Fibroblast of skin of right biceps (primary cell): ENCODE measurements at regions not wholly inside any gene's neighbourhood (a gene's known extent, or its start where the extent isn't known, plus 50 kb on each side); places are given as distances from the start of the nearest gene placed in this dataset.
A peak's percentile ranks its signal among the peaks of the same experiment; 100 is the strongest.

Experiments used
- DNase-seq: peaks from one replicate; pipeline ENCODE4 v3.0.0-alpha.2; 2013

DNA sequence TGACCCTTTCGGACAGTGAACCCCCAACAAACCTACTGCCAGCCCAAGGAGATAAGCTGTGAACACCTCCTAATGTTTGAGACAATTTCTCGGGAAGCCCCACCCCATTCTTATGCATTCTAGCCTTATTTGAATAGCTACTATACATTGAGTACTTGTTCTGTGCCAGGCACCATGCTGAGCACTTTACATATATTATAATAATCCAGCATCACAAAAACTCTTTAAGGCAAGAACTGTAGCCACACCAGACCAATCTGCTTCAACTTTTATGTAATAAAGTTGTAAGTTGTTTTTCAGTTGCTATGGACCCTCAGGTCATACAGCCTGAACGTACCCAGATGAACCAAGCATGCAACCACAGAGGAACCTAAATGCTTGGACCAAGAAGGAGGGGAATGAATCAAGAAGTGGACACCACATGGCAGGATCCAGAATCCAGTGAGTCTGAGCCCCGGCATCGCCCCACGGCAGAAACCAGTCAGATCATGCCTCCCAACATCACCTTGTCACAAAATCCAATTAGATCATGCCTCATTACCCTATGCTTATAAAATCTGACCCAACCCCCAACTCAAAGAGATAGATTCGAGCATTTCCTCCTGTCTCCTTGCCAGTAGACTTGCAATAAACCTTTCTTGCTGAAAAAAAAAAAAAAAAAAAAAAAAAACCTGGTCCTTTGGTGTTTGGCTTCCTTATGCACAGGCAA, 225.0 kb downstream of the QDPR start:
- DNase-seq, result no peak

DNA sequence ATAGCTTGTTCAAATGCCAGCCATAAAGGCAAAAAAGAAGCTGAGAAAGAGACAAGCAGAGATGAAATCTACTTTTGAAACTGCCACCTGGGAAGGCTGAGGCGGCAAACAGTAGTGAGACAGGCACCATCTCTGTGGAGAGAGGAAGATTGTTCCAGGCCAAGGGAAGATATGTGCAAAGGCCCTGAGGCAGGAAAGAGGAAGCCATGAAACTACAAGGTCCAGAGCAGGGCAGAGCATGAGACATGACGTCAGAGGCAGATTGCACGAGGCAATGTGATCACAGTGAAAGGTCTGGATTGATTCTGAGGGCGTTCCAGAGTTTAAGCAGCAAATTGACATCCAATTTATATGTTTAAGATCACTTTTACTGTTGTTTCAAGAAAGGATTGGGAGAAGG, 226.1 kb downstream of the QDPR start:
- DNase-seq, result no peak

DNA sequence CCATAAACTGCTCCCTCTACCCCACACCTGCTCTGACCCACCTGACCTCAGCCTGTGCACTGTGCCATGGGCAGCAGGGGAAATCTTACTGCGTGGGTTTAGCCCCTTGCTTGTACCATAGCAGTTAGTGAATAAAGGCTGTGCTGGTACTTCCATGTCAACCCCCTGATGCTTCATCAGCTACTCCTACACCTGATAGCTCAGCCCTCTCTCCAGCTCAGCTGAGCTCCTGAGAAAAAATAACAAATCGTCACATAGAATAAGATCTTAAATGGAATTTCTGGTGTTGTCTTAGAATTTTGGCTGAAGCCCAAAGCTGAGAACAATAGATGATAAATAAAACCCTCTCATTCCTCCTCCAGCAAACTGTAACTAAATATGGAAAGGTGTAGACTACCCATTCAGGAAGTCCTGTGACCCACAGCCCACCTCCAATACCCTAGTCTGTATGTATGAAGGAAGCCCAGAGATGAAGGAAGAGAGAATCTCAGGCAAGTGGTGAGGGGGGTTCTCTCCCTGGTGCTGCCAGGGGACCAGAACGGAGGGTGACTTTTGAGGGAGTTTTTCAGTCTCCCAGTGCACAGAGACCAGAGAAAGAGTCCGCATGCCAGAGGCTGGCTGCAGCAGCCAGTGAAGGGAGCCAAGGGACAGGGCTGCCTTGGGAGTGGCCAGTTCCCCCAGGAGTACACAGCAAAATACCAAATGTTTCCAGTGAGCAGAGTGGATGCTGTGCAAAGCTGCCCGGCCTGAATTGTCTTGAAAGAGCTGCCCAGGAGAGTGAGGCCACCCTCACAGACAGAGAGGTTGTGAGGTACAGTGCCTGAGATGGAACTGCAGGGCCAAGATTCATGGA, 227.3 kb downstream of the QDPR start:
- no peak for DNase-seq

DNA sequence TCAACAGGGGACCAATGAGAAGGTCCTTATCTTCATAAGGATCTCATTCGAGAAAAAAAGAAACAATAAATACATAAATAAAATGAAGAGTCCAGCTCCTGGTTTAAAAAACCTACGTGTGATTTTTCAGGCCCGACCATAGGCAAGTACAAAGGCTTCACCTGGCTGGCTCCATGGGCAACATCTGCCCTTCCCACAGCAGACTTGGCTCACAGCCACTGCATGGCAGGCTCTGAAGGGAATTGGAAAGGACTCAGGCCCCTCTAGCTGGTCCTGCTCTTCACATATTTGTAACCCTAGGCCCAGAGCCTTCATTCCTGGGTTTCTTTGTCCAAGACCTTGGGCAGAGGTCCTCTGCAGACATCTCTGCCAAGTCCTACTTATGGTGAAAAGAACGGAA, 228.1 kb downstream of the QDPR start:
- no peak for DNase-seq

DNA sequence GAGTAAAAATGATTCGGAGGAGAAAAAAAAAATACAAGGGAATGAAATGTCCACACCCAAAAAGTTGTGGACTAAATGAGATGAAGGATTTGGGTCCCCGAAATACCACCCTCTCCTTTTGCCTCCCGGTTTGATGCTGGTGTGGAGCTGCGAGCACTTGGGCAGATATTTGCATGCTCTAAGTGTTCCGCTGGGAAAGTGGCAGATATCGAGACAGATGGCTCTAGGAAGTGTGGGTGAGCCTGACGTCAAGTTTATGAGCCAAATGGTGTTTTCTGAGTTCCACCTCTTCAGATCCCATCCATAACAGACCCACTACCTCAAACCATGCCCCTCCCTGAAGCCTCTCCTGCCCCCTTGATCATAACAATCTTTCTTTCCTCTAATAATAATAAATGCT, 228.6 kb downstream of the QDPR start:
- DNase-seq, result no peak

DNA sequence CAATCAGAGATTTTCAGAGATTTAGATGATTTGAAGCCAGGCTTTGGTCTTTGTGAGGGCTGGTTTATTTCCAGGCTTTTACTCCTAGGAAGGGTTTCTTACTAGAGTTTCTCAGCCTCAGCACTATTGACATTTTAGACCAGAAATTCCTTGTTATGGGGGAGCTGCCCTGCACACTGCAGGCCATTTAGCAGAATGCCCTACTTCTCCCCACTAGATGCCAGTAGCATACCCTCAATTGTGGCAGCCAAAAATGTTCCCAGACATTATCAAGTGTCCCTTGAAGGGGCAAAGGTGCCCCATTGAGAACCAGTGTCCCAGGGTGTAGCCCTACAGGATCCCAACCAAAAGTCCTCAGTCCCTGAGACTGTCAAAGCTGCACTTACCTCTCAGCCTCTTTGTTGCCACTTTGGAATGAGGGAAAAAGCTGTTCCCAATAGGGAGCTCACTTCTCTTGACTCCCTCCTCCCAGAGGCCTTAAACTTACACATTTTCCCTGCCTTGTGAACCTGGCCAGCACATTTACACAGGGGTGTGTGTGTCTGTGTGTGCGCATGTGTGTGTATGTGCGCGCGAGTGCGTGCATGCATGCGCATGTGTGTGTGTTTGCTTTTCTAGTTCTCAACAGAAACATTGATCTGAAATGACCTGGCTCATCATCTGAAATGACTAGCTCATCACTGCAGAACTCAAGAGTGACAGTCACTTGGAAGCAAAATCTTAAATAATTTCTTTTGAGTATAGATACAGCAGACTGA, 231.4 kb downstream of the QDPR start:
- no peak for DNase-seq

DNA sequence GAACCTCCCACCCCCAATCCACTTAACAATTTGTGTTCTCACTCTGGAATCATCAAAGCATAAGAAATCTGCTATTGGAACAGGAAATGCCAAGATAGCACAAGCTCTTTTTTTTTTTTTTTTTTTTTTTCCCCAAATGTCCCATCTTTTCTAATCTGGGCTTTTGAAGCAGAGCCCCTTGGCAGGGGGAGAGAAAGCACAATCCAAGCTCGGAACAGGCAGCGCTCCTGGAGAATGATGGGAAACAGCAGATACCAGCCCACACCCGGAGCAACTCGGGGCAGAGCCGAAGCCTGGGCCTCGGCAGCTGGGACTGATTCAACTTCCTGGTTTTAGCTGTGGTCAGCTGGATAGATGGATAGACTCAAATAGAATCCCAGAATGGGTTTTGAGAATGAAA, 235.1 kb downstream of the QDPR start:
- peak; percentile 59 for DNase-seq

DNA sequence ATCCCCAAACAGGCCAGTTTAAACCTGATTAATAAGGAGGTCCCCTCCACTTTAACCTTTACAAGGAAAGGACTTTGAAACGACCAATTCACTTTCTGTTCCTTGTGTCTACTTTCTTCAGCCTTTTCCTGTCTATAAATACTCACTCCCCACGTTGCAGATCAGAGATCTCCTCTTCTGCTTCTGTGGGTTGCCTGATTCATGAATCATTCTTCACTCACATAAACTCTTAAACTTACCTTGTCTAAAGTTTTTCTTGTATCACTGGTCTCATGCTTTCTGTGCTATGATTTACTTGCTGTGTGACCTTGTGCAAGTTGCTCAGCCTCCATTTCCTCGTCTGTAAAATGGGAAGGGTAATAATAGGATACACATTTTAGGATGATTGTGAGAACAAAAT, 236.1 kb downstream of the QDPR start:
- peak; percentile 21 for DNase-seq

DNA sequence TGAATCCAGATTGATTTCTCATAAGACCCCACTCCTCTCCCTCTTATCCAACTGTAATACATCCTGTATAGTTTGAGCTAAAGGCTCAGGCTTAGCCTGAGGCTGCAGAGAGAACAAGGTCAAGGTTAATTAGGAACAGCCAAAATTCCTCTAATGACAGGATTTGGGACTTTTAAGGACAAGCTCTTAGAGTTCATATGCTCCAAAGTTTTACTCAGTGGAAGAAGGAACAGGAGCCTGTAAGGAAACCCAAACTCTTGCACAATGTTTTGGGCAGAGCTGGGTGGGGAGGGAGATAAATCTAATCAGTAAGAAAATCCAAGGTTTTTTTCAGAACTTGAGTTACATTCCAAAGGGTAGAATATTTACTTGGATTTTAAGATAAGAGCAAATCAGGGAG, 238.8 kb downstream of the QDPR start:
- DNase-seq, result no peak

DNA sequence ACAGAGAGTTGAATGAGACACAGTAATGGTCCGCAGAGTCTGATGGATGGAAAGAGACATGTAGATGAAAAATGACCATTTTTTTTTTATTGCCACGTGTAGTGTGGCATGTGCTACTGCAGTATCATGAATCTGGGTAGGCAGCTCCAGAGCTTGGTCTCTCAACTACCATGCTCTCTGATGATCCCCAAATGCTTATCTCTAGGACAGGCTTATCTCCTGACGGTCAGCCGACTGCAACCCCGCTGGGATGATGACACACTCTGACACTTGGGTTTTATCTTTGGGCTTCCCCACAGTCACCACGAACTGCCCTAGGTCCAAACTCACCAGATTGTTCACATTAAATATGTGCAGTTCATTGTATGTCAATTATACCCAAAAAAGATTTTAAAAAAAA, 239.7 kb downstream of the QDPR start:
- DNase-seq, result no peak

DNA sequence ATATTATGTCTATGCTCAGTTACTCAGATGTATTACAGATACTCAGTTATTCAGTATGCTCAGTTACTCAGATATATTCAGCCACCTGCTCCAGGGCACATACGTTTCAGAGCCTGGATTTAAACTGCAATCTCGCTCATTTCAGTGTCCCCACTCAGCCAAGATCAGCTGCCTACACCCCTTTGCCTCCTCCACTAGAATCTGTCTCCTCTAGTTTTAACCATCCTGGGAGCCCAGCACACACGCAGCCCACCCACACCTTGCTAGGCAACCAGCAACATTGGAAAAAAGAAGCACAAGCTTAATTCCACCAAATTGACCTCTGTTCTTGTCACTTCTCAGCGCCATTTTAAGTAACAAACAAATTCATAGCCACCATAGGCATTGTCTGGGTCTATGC, 246.2 kb downstream of the QDPR start:
- DNase-seq, result no peak

DNA sequence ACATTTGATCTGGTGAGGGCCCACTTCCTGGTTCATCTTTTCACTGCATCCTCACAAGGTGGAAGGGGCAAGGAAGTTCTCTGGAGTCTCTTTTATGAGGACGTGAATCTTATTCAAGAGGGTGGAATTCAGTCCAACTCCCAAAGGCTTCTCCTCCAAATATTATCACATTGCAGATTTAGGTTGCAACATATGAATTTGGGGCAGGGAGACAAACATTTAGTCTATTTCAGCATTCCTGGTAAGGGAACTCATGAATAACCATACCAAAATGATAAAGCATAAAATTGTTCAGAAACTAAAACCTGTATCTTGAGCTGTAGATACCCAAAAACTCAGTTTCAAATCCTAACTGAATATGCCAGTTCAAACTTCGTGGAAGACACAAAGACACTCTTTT, 246.8 kb downstream of the QDPR start:
- DNase-seq, result no peak

DNA sequence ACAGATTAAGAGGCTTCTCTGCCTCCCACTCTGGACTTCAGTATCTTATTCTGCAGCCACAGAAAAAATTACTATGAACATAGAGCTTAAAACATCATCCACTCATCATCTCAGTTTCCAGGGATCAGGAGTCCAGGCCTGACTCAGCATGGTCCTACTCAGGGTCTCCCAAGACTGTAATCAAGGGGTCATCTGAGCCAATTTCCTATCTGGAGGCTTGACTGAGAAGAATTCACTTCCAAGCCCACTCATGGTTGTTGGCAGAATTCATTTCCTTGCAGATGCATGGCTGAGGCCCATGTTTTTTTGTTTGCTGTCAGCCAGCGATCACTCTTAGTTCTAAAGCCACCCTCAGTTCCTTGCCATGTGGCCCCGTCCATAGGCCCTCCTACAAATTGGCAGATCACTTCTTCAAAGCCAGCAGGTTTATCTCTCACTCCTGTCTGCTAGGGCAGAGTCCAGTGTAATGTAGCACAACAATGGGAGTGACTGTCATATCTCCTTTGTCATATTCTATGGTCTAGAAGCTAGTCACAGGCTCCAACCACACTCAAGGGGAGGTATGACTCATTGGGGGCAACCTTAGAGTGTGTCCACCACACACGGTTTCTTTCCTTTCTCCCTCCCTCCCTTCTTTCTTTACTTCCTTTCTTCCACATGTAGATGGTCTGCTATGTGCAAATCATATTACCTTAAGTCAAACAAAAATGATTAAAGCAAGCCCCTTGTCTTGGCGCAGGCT, 251.6 kb downstream of the QDPR start:
- peak; percentile 9 for DNase-seq

DNA sequence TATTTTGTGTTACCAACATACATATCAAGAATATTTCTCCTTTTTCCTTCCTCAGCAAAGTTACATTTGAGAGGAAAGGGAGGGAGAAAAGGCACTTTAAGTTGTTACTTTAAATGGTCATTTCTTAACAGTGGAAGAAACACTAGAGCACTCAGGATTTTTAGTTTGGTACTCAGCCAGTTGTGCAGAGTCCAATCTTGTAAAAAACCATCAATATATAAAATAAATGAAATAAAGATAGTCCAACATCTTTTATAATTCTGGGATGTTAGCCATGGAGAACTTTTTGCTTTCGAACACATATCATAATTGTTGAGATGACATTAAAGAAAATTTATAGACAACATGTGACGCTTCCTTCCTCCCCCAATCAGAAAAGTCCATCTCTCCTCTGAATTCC, 253.8 kb downstream of the QDPR start:
- DNase-seq, result no peak

DNA sequence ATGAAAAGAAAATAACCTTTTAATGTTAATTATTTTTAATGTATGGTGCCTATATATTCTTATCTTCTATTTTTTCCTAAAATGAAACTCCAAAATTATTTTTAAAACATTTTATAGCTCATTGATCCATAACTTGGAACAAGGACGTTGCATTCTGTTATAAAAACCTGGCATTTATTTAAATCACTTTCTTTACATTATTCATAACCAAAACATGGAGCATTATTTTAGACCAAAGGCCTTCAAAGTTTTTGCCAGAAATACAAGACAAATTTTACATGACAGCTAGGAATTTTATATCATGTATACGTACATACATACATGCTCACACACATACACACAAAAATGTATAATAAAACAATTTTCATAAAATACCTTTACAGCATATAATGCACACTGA, 259.8 kb downstream of the QDPR start:
- no peak for DNase-seq

DNA sequence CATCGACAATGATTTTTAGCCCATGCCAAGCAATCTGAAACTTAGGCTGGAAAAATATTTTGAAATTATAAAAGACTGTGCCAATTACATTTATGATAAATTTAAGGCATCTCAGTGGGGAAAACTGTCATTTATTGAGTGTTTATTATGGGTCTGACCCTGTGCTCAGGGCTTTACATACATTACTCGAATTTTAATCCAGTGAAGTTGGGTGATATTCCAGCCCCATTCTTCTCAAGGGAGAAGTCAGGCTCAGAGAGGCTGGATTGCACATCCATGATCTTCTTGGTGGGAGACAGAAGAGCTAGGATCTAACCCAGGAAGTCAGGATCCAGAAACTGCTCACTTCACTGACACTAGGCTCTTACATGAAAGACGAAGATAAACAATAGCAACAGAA, 260.8 kb downstream of the QDPR start:
- DNase-seq, result no peak

DNA sequence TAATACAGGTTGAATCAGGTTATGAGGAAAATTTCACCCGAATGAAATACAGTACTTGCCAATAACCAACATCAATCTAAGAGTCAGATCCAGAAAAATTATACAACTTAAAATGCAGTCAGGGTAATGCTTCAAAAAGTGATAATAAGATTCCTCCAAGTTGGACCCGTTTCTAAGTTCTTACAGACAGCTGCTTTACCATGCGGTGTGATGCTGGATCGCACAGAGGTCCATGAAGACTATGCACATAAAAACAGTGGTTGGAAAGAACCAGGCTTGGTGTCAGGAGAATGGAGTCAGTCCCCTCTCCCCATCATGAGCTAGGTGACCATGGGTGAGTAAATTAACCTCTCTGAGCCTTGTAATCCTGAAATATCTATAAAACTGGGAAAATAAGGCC, 261.3 kb downstream of the QDPR start:
- DNase-seq, result no peak

DNA sequence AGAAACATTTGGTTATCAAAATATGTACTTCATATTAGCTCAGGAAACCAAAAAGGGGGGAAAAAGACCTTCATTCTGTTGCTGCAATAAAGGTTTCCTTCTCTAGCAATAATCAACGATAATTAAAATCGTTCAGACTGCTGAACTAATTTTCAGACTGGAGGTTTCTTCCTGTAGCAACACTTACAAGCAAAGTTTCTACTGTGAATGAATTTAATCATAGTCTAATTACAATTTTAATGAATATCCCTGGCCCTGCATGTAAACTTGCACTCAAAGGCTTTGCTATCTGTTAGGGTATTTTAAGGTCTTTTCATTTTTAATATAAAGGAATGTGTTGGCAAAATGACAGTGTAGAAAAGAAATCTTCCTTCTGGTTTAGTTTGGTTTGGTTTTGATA, 265.2 kb downstream of the QDPR start:
- no peak for DNase-seq

DNA sequence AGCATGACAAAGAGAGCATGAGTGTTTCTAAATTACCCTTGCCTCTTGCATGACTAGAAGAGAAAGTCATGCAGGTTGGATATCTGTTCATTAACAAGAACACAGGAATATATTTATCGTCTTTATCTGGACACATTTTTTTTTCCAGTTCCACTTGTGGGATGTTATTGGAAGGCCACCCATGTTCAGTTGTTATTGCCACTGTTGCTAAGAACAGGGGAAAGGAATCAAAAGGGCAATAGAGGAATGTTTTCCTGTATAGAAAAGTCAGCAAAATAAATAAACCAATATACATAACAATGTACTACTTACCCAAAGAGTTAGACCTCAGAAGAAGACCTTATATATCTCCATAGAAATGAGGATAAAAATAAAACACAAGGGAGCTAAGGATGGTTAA, 270.1 kb downstream of the QDPR start:
- DNase-seq, result no peak

DNA sequence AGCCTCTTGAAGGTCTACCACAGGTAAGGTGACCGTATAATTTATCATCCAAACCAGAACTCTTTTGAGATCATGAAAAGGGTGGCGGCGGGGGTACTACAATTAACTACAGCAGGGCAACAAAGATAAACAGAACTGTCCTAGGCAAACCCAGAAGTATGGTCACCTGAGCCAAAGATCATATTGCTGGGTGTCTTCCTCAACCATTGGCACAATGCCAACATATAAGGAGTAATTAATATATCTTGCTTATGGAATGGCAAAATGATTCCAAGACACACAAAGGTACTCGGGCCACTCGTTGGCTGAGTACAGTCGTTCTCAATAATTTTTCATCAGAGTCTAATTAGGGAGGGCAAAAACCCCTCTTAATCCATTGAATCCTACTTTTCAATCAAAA, 273.3 kb downstream of the QDPR start:
- DNase-seq, result no peak

DNA sequence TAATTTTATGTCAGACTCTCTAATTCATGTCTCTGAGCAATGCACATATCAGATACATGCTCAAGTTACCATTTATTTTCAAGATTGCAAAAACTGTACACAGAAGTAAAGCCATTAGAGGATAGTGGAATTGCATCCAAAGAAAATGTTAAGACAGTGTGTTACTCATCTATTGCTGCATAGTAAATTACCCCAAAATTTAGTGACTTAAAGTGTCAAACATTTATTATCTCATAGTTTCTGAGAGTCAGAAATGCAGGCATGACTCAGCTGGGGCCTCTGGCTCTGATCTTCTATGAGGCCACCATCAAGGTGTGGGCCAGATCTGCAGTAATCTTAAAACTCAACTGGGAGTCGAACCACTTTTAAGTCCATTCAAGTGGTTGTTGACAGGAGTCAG, 275.2 kb downstream of the QDPR start:
- DNase-seq, result peak; percentile 87

DNA sequence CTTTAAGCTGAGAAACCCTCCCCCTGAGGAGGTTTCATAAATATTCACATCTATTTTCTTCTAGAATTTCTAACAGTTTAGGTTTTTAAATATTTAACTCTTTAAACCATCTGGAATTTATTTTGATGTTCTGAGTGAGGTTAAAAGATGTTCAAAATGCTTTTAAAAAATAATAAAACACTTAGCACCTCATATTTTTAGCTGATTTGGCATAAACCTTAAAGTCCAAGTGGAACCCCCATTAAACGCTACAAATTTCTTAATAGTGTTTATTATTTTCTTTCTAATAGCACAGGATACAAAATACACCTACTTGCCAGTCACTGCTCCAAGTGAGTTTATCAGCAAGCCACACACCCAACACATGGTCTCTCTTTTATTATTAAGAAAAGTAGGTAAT, 277.2 kb downstream of the QDPR start:
- no peak for DNase-seq

DNA sequence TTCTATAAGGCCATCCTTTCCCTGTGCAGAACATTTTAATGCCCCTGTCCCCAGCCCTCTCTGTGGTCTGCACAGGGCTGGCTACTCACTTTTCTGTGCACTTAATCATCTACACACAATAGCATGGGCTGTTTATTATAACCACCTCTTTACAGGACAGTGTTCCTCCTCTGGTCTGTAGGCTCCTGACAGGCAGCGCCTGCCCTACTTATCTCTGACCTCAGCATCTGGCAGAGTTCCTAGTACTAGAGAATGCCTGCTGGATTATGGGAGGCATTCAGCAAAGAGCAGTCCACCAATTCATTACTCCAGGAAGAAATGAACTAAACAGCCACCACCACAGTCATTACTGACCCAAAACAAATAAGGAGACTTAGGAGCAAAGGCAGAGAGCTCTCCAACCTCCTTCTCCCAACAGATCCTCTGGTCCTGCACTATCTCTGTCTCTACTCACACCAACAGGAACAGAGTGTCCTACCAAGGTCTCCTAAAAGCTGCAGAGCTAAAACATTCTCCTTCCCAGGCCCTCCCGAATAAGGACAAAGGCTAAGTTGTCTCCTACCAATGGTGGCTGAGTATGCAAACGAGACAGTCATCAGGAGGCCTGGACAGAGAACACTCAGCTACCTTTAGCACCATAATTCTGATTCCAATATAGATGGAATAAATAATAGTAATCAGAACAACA, 279.2 kb downstream of the QDPR start:
- DNase-seq, result peak; percentile 78
